Hepatocyte (in vitro differentiated cells): ENCODE measurements at regions not wholly inside any gene's neighbourhood (a gene's known extent, or its start where the extent isn't known, plus 50 kb on each side); places are given as distances from the start of the nearest gene placed in this dataset.

Source experiments
- DNase-seq: peaks from one replicate; pipeline ENCODE4 v3.0.0-alpha.2; 2016; ENCODE audit warnings: low spot score
- H2AFZ ChIP-seq: fragments of 200-600 bp; sonication (generic); 2 replicates; pipeline ENCODE4 v1.6.0; 2016; ENCODE audit warnings: antibody characterized with exemption, mild to moderate bottlenecking
- H3K27ac ChIP-seq: fragments of 200-600 bp; sonication (generic); 2 replicates; pipeline ENCODE4 v1.5.1; 2016; ENCODE audit warnings: mild to moderate bottlenecking
- H3K27me3 ChIP-seq: fragments of 200-600 bp; sonication (generic); 2 replicates; pipeline ENCODE4 v1.6.1; 2016
- H3K36me3 ChIP-seq: fragments of 200-600 bp; sonication (generic); replicated peaks from 2 replicates; pipeline ENCODE4 v1.5.1; 2016; ENCODE audit warnings: low read depth; ENCODE audit not compliant: insufficient read depth
- H3K4me1 ChIP-seq: fragments of 200-600 bp; sonication (generic); 2 replicates; pipeline ENCODE4 v1.5.1; 2016; ENCODE audit warnings: mild to moderate bottlenecking, moderate library complexity; ENCODE audit not compliant: insufficient read depth
- H3K4me2 ChIP-seq: fragments of 200-600 bp; sonication (generic); 2 replicates; pipeline ENCODE4 v1.6.0; 2016
- H3K4me3 ChIP-seq: fragments of 200-600 bp; sonication (generic); 2 replicates; pipeline ENCODE4 v1.5.1; 2016; ENCODE audit warnings: mild to moderate bottlenecking
- H3K79me2 ChIP-seq: fragments of 200-600 bp; sonication (generic); 2 replicates; pipeline ENCODE4 v1.6.0; 2017; ENCODE audit warnings: mild to moderate bottlenecking
- H3K9me2 ChIP-seq: fragments of 200-600 bp; sonication (generic); replicated peaks from 2 replicates; pipeline ENCODE4 v1.6.0; 2017; ENCODE audit warnings: mild to moderate bottlenecking; ENCODE audit not compliant: insufficient read depth
- H3K9me3 ChIP-seq: fragments of 200-600 bp; sonication (generic); 2 replicates; pipeline ENCODE4 v1.5.1; 2016; ENCODE audit warnings: low read depth, mild to moderate bottlenecking
- H4K20me1 ChIP-seq: fragments of 200-600 bp; sonication (generic); 2 replicates; pipeline ENCODE4 v1.6.0; 2016; ENCODE audit warnings: mild to moderate bottlenecking; ENCODE audit not compliant: insufficient read depth, poor library complexity, severe bottlenecking
- CTCF ChIP-seq: fragments of 200-600 bp; sonication (generic); IDR thresholded peaks from 2 replicates; pipeline ENCODE4 v1.5.1; 2016; ENCODE audit warnings: antibody characterized with exemption, mild to moderate bottlenecking; ENCODE audit not compliant: poor library complexity
- EZH2 ChIP-seq: fragments of 200-600 bp; sonication (generic); IDR thresholded peaks from 2 replicates; pipeline ENCODE4 v1.6.1; 2016; ENCODE audit warnings: antibody characterized with exemption, mild to moderate bottlenecking, borderline replicate concordance
- EZH2phosphoT487 ChIP-seq: fragments of 200-600 bp; sonication (generic); IDR thresholded peaks from one replicate; pipeline ENCODE4 v1.6.1; 2018; ENCODE audit warnings: antibody characterized with exemption, mild to moderate bottlenecking, low read depth, moderate library complexity; ENCODE audit not compliant: unreplicated experiment, severe bottlenecking
- WGBS: methylation state at CpG from one replicate; pipeline ENCODE4 v1.1.6; 2016; ENCODE audit warnings: low lambda C conversion rate; ENCODE audit errors: missing lambda C conversion rate; 5-methylcytosine and 5-hydroxymethylcytosine counted together

- DNase-seq = no peak
- H3K79me2 ChIP-seq = no peaks in the 10 kb centered on the region
- WGBS = 82% methylated on average over 21 of the region's 21 CpGs
- TF ChIP-seq CTCF (no peak), EZH2phosphoT487 (no peak), EZH2 (no peak)
- no peaks in the 10 kb centered on the region for H3K27me3 ChIP-seq
- no peaks in the 10 kb centered on the region for H4K20me1 ChIP-seq
- no peak overlapping the region for H3K4me3 ChIP-seq
- H3K27ac ChIP-seq = no peak overlapping the region
- no peaks in the 10 kb centered on the region for H3K4me1 ChIP-seq
- H3K9me2 ChIP-seq = no peaks in the 10 kb centered on the region
- peak overlapping the region; percentile 32 for H3K4me2 ChIP-seq
- H3K9me3 ChIP-seq = no peaks in the 10 kb centered on the region
- H2AFZ ChIP-seq = no peak overlapping the region
- no peaks in the 10 kb centered on the region for H3K36me3 ChIP-seq
These were observed 416.2 kb downstream of the IRX2 start for GRCh38 chr5:2335125-2335732.

GRCh38 chr5:2334719-2335118 lies 416.8 kb downstream of the IRX2 start:
- 62% methylated on average over 24 of the region's 24 CpGs for WGBS
- Histone ChIP-seq H2AFZ (no peak overlapping the region), H3K27me3 (no peaks in the 10 kb centered on the region), H4K20me1 (no peaks in the 10 kb centered on the region), H3K9me2 (no peaks in the 10 kb centered on the region), H3K79me2 (no peaks in the 10 kb centered on the region), H3K4me1 (no peaks in the 10 kb centered on the region), H3K4me3 (no peak overlapping the region), H3K36me3 (no peaks in the 10 kb centered on the region), H3K27ac (no peak overlapping the region), H3K9me3 (no peaks in the 10 kb centered on the region), H3K4me2 (peak overlapping the region; percentile 32)
- TF ChIP-seq CTCF = no peak
- TF ChIP-seq EZH2phosphoT487 = no peak
- TF ChIP-seq EZH2 = no peak
- DNase-seq = peak; percentile 39

- H4K20me1 ChIP-seq = no peaks in the 10 kb centered on the region
- 84% methylated on average over 4 of the region's 4 CpGs for whole genome bisulfite sequencing
These were observed 418.2 kb downstream of the IRX2 start for GRCh38 chr5:2333291-2333690.

More at GRCh38 chr5:2333291-2333690, 418.2 kb downstream of the IRX2 start:
- Histone ChIP-seq H3K36me3 (no peaks in the 10 kb centered on the region), H3K27me3 (no peaks in the 10 kb centered on the region), H3K9me3 (no peaks in the 10 kb centered on the region), H3K4me2 (no peak overlapping the region), H3K4me1 (no peaks in the 10 kb centered on the region), H3K27ac (no peak overlapping the region), H3K79me2 (no peaks in the 10 kb centered on the region), H2AFZ (no peak overlapping the region), H3K9me2 (no peaks in the 10 kb centered on the region), H3K4me3 (no peak overlapping the region)
- TF ChIP-seq EZH2phosphoT487 = no peak
- no peak for TF ChIP-seq EZH2
- TF ChIP-seq CTCF = no peak
- no peak for DNase-seq
